Prostate gland (tissue), 2 donors: ENCODE measurements at regions not wholly inside any gene's neighbourhood (a gene's known extent, or its start where the extent isn't known, plus 50 kb on each side); places are given as distances from the start of the nearest gene placed in this dataset.

Source experiments
- DNase-seq: peaks from one replicate; pipeline ENCODE4 v3.0.0-alpha.2; 2019; ENCODE audit warnings: low spot score
- H3K27ac ChIP-seq, 2 donors: fragments of 200-600 bp; sonication (generic); 2 replicates each; pipeline ENCODE4 v1.5.1; 2017 to 2019
- H3K27me3 ChIP-seq: fragments of 200-600 bp; sonication (generic); replicated peaks from 2 replicates; pipeline ENCODE4 v1.5.1; 2019; ENCODE audit not compliant: insufficient read depth
- H3K36me3 ChIP-seq, 2 donors: fragments of 200-600 bp; sonication (generic); 1 replicate in 1 of 2; 2 replicates in 1 of 2; pipeline versions ENCODE4 v1.5.1 to v1.8.1; 2017 to 2019
- H3K4me1 ChIP-seq: fragments of 200-600 bp; sonication (generic); replicated peaks from 2 replicates; pipeline ENCODE4 v1.5.1; 2019
- H3K4me3 ChIP-seq, 2 donors: fragments of 200-600 bp; sonication (generic); 2 replicates each; pipeline ENCODE4 v1.5.1; 2017 to 2019
- H3K9me3 ChIP-seq: fragments of 200-600 bp; sonication (generic); 2 replicates; pipeline ENCODE4 v1.5.1; 2017
- POLR2A ChIP-seq: fragments of 450-650 bp; IDR thresholded peaks from one replicate; pipeline ENCODE4 v1.6.1; 2016; ENCODE audit warnings: antibody characterized with exemption, mild to moderate bottlenecking
- POLR2AphosphoS5 ChIP-seq: sonication (generic); formaldehyde crosslinking; IDR thresholded peaks from one replicate; pipeline ENCODE4 v1.6.1; 2017; ENCODE audit warnings: antibody characterized with exemption
- WGBS: methylation state at CpG from one replicate; pipeline ENCODE4 v1.1.5; 2018; 5-methylcytosine and 5-hydroxymethylcytosine counted together
- intact Hi-C: fragments of 100-400 bp; cut with DNase I; formaldehyde crosslinking; loops from one replicate; pipeline ENCODE4 v1.14.2; 2022
- TF ChIP-seq, protein P1 (sequence below), 4 experiments: fragments of 200-600 bp in 2 of 4; fragments of 450-650 bp in 2 of 4; sonication (generic) in 2 of 4; IDR thresholded peaks; 1 replicate in 3 of 4; 2 replicates in 1 of 4; pipeline ENCODE4 v1.5.1; 2016 to 2019; ENCODE audit warnings: antibody characterized with exemption in 4 of 4, mild to moderate bottlenecking in 2 of 4, moderate library complexity in 2 of 4

DNA sequence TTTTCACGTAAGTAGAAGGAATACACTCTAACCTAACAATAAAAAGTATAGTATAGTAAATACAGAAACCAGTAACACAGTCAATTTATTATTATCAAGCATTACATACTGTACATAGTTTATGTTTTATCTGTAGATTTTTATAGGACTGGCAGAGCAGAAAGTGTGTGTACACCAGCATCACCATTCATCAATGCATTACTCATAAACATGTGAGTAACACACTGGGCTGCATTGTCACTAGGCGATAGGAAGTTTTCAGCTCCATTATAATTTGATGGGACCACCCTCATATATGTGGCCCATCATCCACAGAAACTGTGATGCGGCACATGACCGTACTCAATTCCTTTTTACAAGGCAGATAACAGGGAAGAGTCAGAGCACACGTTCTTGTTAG, 137.8 kb upstream of the RBPJ start:
- intact Hi-C loops = no loop called here
- TF ChIP-seq POLR2A (no peak), POLR2AphosphoS5 (no peak)
- TF ChIP-seq, protein P1, sequence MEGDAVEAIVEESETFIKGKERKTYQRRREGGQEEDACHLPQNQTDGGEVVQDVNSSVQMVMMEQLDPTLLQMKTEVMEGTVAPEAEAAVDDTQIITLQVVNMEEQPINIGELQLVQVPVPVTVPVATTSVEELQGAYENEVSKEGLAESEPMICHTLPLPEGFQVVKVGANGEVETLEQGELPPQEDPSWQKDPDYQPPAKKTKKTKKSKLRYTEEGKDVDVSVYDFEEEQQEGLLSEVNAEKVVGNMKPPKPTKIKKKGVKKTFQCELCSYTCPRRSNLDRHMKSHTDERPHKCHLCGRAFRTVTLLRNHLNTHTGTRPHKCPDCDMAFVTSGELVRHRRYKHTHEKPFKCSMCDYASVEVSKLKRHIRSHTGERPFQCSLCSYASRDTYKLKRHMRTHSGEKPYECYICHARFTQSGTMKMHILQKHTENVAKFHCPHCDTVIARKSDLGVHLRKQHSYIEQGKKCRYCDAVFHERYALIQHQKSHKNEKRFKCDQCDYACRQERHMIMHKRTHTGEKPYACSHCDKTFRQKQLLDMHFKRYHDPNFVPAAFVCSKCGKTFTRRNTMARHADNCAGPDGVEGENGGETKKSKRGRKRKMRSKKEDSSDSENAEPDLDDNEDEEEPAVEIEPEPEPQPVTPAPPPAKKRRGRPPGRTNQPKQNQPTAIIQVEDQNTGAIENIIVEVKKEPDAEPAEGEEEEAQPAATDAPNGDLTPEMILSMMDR (IDR thresholded peaks at IDR 0.05) = no peak

DNA sequence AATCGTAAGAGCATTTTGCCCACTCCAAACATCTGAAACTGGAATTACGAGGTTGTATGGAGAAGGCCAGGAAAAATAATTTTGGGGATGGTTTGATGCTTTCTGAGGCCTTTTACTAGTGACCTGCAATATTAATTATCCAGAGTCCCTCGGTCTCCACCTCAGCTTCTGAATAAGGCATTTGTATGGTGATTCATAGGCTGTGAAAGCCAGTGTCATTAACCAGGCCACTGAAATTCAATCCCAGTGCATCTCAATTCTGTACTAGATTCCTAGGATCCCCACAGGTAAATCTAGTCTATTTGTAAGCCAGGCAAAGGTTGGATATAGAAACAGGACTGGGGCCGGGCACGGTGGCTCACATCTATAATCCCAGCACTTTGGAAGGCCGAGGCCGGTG, 135.4 kb upstream of the RBPJ start:
- Histone ChIP-seq H3K4me1 (no peaks in the 10 kb centered on the region), H3K27ac (no peak overlapping the region), H3K36me3 (no peaks in the 10 kb centered on the region), H3K4me3 (no peak overlapping the region), H3K9me3 (no peaks in the 10 kb centered on the region), H3K27me3 (no peaks in the 10 kb centered on the region)
- intact Hi-C loops = no loop called here
- TF ChIP-seq POLR2A = no peak
- DNase-seq = no peak
- 96% methylated on average over 7 of the region's 7 CpGs for WGBS

More for the DNA sequence above, 137.8 kb upstream of the RBPJ start:
- DNase-seq = no peak
- Histone ChIP-seq H3K27ac (no peak overlapping the region), H3K36me3 (no peaks in the 10 kb centered on the region), H3K4me1 (no peaks in the 10 kb centered on the region), H3K9me3 (no peaks in the 10 kb centered on the region), H3K4me3 (no peak overlapping the region), H3K27me3 (no peaks in the 10 kb centered on the region)
- WGBS = 59% methylated on average over 5 of the region's 5 CpGs

GRCh38 chr4:26191353-26191752, 129.5 kb upstream of the RBPJ start:
- Histone ChIP-seq H3K27me3 (no peaks in the 10 kb centered on the region), H3K27ac (no peak overlapping the region), H3K36me3 (no peaks in the 10 kb centered on the region), H3K4me1 (no peaks in the 10 kb centered on the region), H3K4me3 (no peak overlapping the region), H3K9me3 (no peaks in the 10 kb centered on the region)
- 88% methylated on average over 2 of the region's 2 CpGs for WGBS
- DNase-seq = no peak
- intact Hi-C loops = no loop called here
- no peak for TF ChIP-seq POLR2AphosphoS5
- no peak for TF ChIP-seq POLR2A
- TF ChIP-seq, protein P1 (IDR thresholded peaks at IDR 0.05) = no peak

GRCh38 chr4:26192899-26193869, 127.6 kb upstream of the RBPJ start:
- no peak for DNase-seq
- Histone ChIP-seq H3K4me3 (no peak overlapping the region), H3K36me3 (no peaks in the 10 kb centered on the region), H3K4me1 (no peaks in the 10 kb centered on the region), H3K27ac (no peak overlapping the region), H3K27me3 (no peaks in the 10 kb centered on the region), H3K9me3 (no peaks in the 10 kb centered on the region)
- TF ChIP-seq POLR2A = no peak
- no peak for TF ChIP-seq POLR2AphosphoS5
- TF ChIP-seq, protein P1 (IDR thresholded peaks at IDR 0.05) = no peak
- 62% methylated on average over 9 of the region's 9 CpGs for WGBS
- intact Hi-C loops = no loop called here

DNA sequence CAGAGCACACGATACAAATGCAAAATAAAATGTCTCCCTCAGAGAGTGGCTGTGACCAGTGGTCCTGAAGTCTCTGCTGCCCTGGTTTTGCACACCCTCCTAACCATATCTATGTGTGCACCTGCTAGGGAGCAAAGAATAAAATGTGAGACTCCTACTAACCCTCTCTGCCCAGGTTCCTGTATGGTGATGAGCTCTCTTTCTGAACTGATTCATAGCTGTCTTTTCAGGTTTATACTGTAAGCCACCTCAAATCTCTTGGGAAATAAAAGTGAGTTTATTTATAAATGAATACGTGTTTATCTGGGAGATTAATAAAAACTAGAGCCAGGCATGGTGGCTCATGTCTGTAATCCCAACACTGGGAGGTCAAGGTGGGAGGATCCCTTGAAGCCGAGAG, 126.0 kb upstream of the RBPJ start:
- intact Hi-C loops = no loop called here
- H3K9me3 ChIP-seq = no peaks in the 10 kb centered on the region
- WGBS = 90% methylated on average over 3 of the region's 3 CpGs

More for the DNA sequence above, 126.0 kb upstream of the RBPJ start:
- no peak for DNase-seq
- TF ChIP-seq, protein P1 (IDR thresholded peaks at IDR 0.05) = no peak
- TF ChIP-seq POLR2A (no peak), POLR2AphosphoS5 (no peak)
- Histone ChIP-seq H3K4me3 (no peak overlapping the region), H3K4me1 (no peaks in the 10 kb centered on the region), H3K36me3 (no peaks in the 10 kb centered on the region), H3K27me3 (no peaks in the 10 kb centered on the region), H3K27ac (no peak overlapping the region)
